OCI-LY7 (cell line): ENCODE measurements at regions not wholly inside any gene's neighbourhood (a gene's known extent, or its start where the extent isn't known, plus 50 kb on each side); places are given as distances from the start of the nearest gene placed in this dataset.

ENCODE experiments used
- BruUV-seq: library from RNA; stranded (reverse); fragments of 400-500 nt; replicated peaks from 2 replicates; lab custom pipeline; 2021; lab: Mats Ljungman, UMichigan
- CTCF ChIA-PET: fragments of 300-600 bp; sonication (Branson Sonifier 250); formaldehyde crosslinking; loops from one replicate; lab custom pipeline; 2022; ENCODE audit warnings: antibody characterized with exemption; ENCODE audit not compliant: unreplicated experiment; lab: Charles Lee
- POLR2A ChIA-PET: fragments of 300-600 bp; sonication (Branson Sonifier 250); formaldehyde crosslinking; loops from one replicate; lab custom pipeline; 2022; ENCODE audit warnings: antibody characterized with exemption; lab: Charles Lee
- DNase-seq: peaks from one replicate; pipeline ENCODE4 v3.0.0-alpha.2; 2015; ENCODE audit warnings: low spot score
- H2AFZ ChIP-seq: fragments of 200-600 bp; sonication (generic), shearing (Covaris generic); 2 replicates; pipeline ENCODE4 v1.6.1; 2014; ENCODE audit warnings: mild to moderate bottlenecking, antibody characterized with exemption, low read length, moderate library complexity
- H3K27ac ChIP-seq: fragments of 200-600 bp; sonication (generic); 2 replicates; pipeline ENCODE4 v1.5.1; 2014; ENCODE audit warnings: mixed run types, low read depth, mild to moderate bottlenecking, moderate library complexity, low read length, inconsistent platforms; ENCODE audit not compliant: poor library complexity, severe bottlenecking
- H3K36me3 ChIP-seq: fragments of 200-600 bp; sonication (generic); 2 replicates; pipeline ENCODE4 v1.6.1; 2014; ENCODE audit warnings: mild to moderate bottlenecking, antibody characterized with exemption, low read length, moderate library complexity, mixed read lengths; ENCODE audit not compliant: insufficient read depth
- H3K4me1 ChIP-seq: fragments of 200-600 bp; sonication (generic); 2 replicates; pipeline ENCODE4 v1.5.1; 2014; ENCODE audit warnings: mild to moderate bottlenecking, low read length; ENCODE audit not compliant: insufficient read depth, poor library complexity, severe bottlenecking
- H3K4me2 ChIP-seq: fragments of 200-600 bp; sonication (generic); 2 replicates; pipeline ENCODE4 v1.6.1; 2014; ENCODE audit warnings: mild to moderate bottlenecking, low read length
- H3K4me3 ChIP-seq: fragments of 200-600 bp; sonication (generic); 2 replicates; pipeline ENCODE4 v1.5.1; 2014; ENCODE audit warnings: mild to moderate bottlenecking, low read depth, low read length; ENCODE audit not compliant: poor library complexity, severe bottlenecking
- H3K79me2 ChIP-seq: fragments of 200-600 bp; sonication (generic); 2 replicates; pipeline ENCODE4 v1.6.1; 2016; ENCODE audit warnings: low read depth, mild to moderate bottlenecking, low read length, moderate library complexity, mixed read lengths; ENCODE audit not compliant: insufficient read depth
- H3K9me2 ChIP-seq: fragments of 200-600 bp; sonication (generic); 2 replicates; pipeline ENCODE4 v1.6.1; 2016; ENCODE audit warnings: mild to moderate bottlenecking, low read length, mixed read lengths; ENCODE audit not compliant: insufficient read depth
- H3K9me3 ChIP-seq: fragments of 200-600 bp; sonication (generic); 2 replicates; pipeline ENCODE4 v1.6.1; 2014; ENCODE audit warnings: mild to moderate bottlenecking, mixed run types, low read length, mixed read lengths
- H4K20me1 ChIP-seq: fragments of 200-600 bp; sonication (generic); 2 replicates; pipeline ENCODE4 v1.6.1; 2014; ENCODE audit warnings: mild to moderate bottlenecking, antibody characterized with exemption, low read length, moderate library complexity, mixed read lengths; ENCODE audit not compliant: insufficient read depth
- CTCF ChIP-seq: fragments of 200-600 bp; sonication (generic); conservative IDR thresholded peaks from 2 replicates; pipeline ENCODE4 v1.5.1; 2014; ENCODE audit warnings: mild to moderate bottlenecking, antibody characterized with exemption, low read length, moderate library complexity, mixed read lengths
- EZH2phosphoT487 ChIP-seq: fragments of 200-600 bp; sonication (generic); IDR thresholded peaks from 2 replicates; pipeline ENCODE4 v1.6.1; 2018; ENCODE audit warnings: low read depth, borderline replicate concordance, mild to moderate bottlenecking, mixed run types, antibody characterized with exemption, low read length, moderate library complexity, mixed read lengths
- intact Hi-C: fragments of 100-400 bp; cut with micrococcal nuclease; formaldehyde crosslinking; loops from one replicate; pipeline ENCODE4 v1.10.0; 2022; ENCODE audit not compliant: unreplicated experiment

GRCh38 chr2:228853151-228853550, 417.9 kb downstream of the PID1 start:
- no peak overlapping the region for H3K4me2 ChIP-seq
- BruUV-seq: no TSS peak
- no peaks in the 10 kb centered on the region for H3K36me3 ChIP-seq
- TF ChIP-seq CTCF: no peak
- TF ChIP-seq EZH2phosphoT487: no peak
- intact Hi-C loops: no loop called here
- H2AFZ ChIP-seq: no peak overlapping the region
- no peak overlapping the region for H3K27ac ChIP-seq
- H3K4me3 ChIP-seq: no peak overlapping the region
- no peaks in the 10 kb centered on the region for H4K20me1 ChIP-seq
- CTCF ChIA-PET: no interaction called here
- DNase-seq: no peak
- POLR2A ChIA-PET: interaction anchor here (2.0 kb wide), 1 partner anchor 9 kb away, joined by 5 read pairs; no protein-coding TSS in a partner anchor
- H3K9me2 ChIP-seq: no peaks in the 10 kb centered on the region
- H3K4me1 ChIP-seq: no peaks in the 10 kb centered on the region
- H3K79me2 ChIP-seq: no peaks in the 10 kb centered on the region
- H3K9me3 ChIP-seq: no peaks in the 10 kb centered on the region

GRCh38 chr2:228848638-228849037, 422.4 kb downstream of the PID1 start:
- H3K4me3 ChIP-seq: no peak overlapping the region
- no peaks in the 10 kb centered on the region for H3K79me2 ChIP-seq
- H3K9me3 ChIP-seq: no peaks in the 10 kb centered on the region
- no peak for TF ChIP-seq EZH2phosphoT487
- no peaks in the 10 kb centered on the region for H3K9me2 ChIP-seq
- no TSS peak for BruUV-seq
- no peak overlapping the region for H3K4me2 ChIP-seq
- intact Hi-C loops: no loop called here
- no peaks in the 10 kb centered on the region for H3K36me3 ChIP-seq
- H3K27ac ChIP-seq: no peak overlapping the region
- H2AFZ ChIP-seq: no peak overlapping the region
- no peaks in the 10 kb centered on the region for H4K20me1 ChIP-seq
- H3K4me1 ChIP-seq: no peaks in the 10 kb centered on the region
- DNase-seq: no peak
- ChIA-PET POLR2A (no interaction called here), CTCF (no interaction called here)

GRCh38 chr2:228847684-228848083, 423.4 kb downstream of the PID1 start:
- intact Hi-C loops: no loop called here
- Histone ChIP-seq H3K4me2 (no peak overlapping the region), H3K9me2 (no peaks in the 10 kb centered on the region), H3K4me3 (no peak overlapping the region), H2AFZ (no peak overlapping the region), H3K4me1 (no peaks in the 10 kb centered on the region), H4K20me1 (no peaks in the 10 kb centered on the region), H3K36me3 (no peaks in the 10 kb centered on the region), H3K27ac (no peak overlapping the region), H3K9me3 (no peaks in the 10 kb centered on the region), H3K79me2 (no peaks in the 10 kb centered on the region)
- TF ChIP-seq CTCF: no peak
- no peak for TF ChIP-seq EZH2phosphoT487
- ChIA-PET POLR2A (interaction anchor here (0.6 kb wide), 1 partner anchor 47 kb away, joined by 3 read pairs; no protein-coding TSS in a partner anchor), CTCF (no interaction called here)
- BruUV-seq: no TSS peak
- no peak for DNase-seq
